Gastrocnemius medialis (tissue), 4 donors: ENCODE measurements at regions not wholly inside any gene's neighbourhood (a gene's known extent, or its start where the extent isn't known, plus 50 kb on each side); places are given as distances from the start of the nearest gene placed in this dataset.
A peak's percentile ranks its signal among the peaks of the same experiment; 100 is the strongest.

Experiments used
- ATAC-seq, 2 donors: fragments of 150-250 bp; one replicate each; pipeline ENCODE4 v1.9.1; 2016
- DNase-seq, 2 donors: peaks; one replicate each; pipeline ENCODE4 v3.0.0-alpha.2; 2019
- H3K27ac ChIP-seq, 4 donors: fragments of 200-600 bp; sonication (generic); 1 replicate in 1 of 4; 2 replicates in 3 of 4; pipeline ENCODE4 v1.5.1; 2016 to 2018; ENCODE audit warnings: mild to moderate bottlenecking in 2 of 4, moderate library complexity in 1 of 4
- H3K27me3 ChIP-seq, 3 donors: fragments of 200-600 bp; sonication (generic) in 2 of 3; 1 replicate in 1 of 3; 2 replicates in 2 of 3; pipeline versions ENCODE4 v1.5.1 to v1.6.0; 2016 to 2019; ENCODE audit warnings: mild to moderate bottlenecking in 1 of 3, moderate library complexity in 1 of 3
- H3K36me3 ChIP-seq, 2 donors: fragments of 200-600 bp; sonication (generic) in 1 of 2; one replicate each; pipeline ENCODE4 v1.5.1; 2017 to 2018
- H3K4me1 ChIP-seq, 2 donors: fragments of 200-600 bp; sonication (generic) in 1 of 2; one replicate each; pipeline ENCODE4 v1.5.1; 2016 to 2017; ENCODE audit warnings: mild to moderate bottlenecking in 2 of 2
- H3K4me3 ChIP-seq, 4 donors: fragments of 200-600 bp; sonication (generic) in 3 of 4; 1 replicate in 1 of 4; 2 replicates in 3 of 4; pipeline ENCODE4 v1.5.1; 2016 to 2019; ENCODE audit warnings: mild to moderate bottlenecking in 2 of 4
- H3K9me3 ChIP-seq, 3 donors: fragments of 200-600 bp; sonication (generic) in 2 of 3; 1 replicate in 1 of 3; 2 replicates in 2 of 3; pipeline ENCODE4 v1.5.1; 2016 to 2019
- POLR2A ChIP-seq, 2 donors: fragments of 450-650 bp; IDR thresholded peaks; one replicate each; pipeline ENCODE4 v1.6.1; 2017; ENCODE audit warnings: antibody characterized with exemption in 2 of 2, mild to moderate bottlenecking in 2 of 2, moderate library complexity in 2 of 2
- in situ Hi-C, 4 donors: fragments of 200-750 bp; cut with MboI; loops; one replicate each; pipeline versions ENCODE4 v1.15.0 to v1.8.0; 2017; ENCODE audit warnings: low sequenced_read_pairs in 4 of 4
- intact Hi-C: fragments of 100-400 bp; cut with DNase I; formaldehyde crosslinking; loops from one replicate; pipeline ENCODE4 v1.15.1; 2023; ENCODE audit warnings: low total_unique reads
- TF ChIP-seq, protein P1 (sequence below), 5 experiments: fragments of 450-650 bp in 3 of 5; fragments of 200-600 bp in 2 of 5; sonication (generic) in 2 of 5; IDR thresholded peaks in 4 of 5; conservative IDR thresholded peaks in 1 of 5; 1 replicate in 4 of 5; 2 replicates in 1 of 5; pipeline ENCODE4 v1.5.1; 2016 to 2019; ENCODE audit warnings: antibody characterized with exemption in 5 of 5, mild to moderate bottlenecking in 3 of 5, moderate library complexity in 3 of 5

DNA sequence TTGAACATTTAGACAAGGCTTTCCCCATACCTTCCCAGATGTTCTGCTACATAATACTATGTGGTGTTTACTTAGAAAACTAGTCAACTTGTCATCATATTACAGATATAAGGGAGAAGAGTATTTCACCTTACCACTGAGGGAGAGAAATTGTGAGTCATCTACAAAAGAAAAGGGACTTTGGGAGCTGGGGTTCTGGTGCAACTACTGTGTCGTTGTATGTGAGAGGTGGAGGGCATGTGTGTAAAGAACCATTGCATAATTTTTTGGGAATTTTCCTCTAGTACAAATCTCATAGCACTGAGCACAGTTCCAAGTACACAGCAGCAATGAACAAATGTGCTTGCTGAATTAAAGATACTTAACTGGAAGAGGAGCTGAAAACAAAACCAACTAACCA is 665.6 kb downstream of the DHX35 start:
- DNase-seq: no peak
- Histone ChIP-seq H3K9me3 (no peaks in the 10 kb centered on the region), H3K27ac (no peak overlapping the region), H3K4me1 (no peaks in the 10 kb centered on the region), H3K4me3 (no peak overlapping the region), H3K36me3 (no peaks in the 10 kb centered on the region), H3K27me3 (no peaks in the 10 kb centered on the region)
- in situ Hi-C loops (no loop called here), intact Hi-C loops (no loop called here)
- peak; percentile 36 to 47 for ATAC-seq
- TF ChIP-seq POLR2A (IDR thresholded peaks at IDR 0.05): no peak
- TF ChIP-seq, protein P1, sequence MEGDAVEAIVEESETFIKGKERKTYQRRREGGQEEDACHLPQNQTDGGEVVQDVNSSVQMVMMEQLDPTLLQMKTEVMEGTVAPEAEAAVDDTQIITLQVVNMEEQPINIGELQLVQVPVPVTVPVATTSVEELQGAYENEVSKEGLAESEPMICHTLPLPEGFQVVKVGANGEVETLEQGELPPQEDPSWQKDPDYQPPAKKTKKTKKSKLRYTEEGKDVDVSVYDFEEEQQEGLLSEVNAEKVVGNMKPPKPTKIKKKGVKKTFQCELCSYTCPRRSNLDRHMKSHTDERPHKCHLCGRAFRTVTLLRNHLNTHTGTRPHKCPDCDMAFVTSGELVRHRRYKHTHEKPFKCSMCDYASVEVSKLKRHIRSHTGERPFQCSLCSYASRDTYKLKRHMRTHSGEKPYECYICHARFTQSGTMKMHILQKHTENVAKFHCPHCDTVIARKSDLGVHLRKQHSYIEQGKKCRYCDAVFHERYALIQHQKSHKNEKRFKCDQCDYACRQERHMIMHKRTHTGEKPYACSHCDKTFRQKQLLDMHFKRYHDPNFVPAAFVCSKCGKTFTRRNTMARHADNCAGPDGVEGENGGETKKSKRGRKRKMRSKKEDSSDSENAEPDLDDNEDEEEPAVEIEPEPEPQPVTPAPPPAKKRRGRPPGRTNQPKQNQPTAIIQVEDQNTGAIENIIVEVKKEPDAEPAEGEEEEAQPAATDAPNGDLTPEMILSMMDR (IDR thresholded peaks at IDR 0.05 in 4 of 5, conservative IDR thresholded peaks at IDR 0.05 in 1 of 5): no peak

DNA sequence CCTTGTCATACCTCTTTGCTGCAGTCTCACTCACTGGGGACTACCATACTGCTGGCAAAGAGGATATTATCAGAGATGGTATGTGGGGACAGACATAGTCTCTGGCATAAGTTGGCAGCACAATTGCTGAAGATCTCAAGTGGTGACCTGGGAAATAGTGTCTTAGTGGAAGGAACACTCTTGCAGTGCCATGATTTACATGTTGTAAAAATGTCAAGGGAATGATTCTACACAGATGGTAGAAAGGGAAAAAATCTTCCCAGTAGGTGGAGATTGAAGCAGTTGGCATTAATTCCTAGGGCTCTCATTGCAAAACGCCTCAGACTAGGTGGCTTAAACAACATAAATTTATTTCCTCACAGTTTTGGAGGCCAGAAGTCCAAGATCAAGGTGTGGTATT is 662.2 kb downstream of the DHX35 start:
- no peaks in the 10 kb centered on the region for H3K36me3 ChIP-seq

DNA sequence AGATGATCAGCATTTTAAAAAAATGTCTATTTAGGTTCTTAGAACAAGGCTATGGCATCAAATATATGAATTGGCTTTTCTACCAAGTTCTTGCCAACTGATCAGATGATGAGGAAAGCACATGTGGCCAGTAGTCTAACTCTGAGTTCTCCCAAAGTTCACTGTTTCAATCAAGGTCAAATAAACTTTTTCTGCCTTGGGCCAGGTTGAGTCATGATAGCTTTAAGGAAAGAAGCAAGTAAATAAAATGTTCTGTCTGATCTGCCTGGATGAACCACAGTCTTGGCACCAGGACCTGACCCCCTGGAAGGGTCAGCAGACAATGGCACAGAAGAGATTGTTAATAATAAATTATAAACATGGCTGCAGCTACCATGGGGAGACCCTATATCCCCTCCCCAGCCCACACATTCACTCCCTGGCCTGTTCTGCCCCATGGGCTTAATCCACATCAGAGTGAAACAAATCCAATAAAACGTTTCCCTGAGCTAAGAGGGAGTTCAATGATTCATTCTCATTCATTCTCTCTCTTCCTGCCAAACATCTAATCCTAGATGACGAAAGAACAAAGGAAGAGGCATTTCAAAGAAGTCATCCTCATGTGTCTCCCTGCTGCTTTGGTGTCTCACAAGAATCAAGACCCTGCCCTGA is 661.6 kb downstream of the DHX35 start:
- peak; percentile 66 to 69 for ATAC-seq
- Histone ChIP-seq H3K4me1 (no peaks in the 10 kb centered on the region), H3K4me3 (no peak overlapping the region), H3K27ac (peak overlapping the region in 2 of 4 donors; percentile 7 to 21), H3K36me3 (no peaks in the 10 kb centered on the region), H3K27me3 (no peaks in the 10 kb centered on the region), H3K9me3 (no peaks in the 10 kb centered on the region)
- intact Hi-C loops: no loop called here
- in situ Hi-C loops: no loop called here
- peak in 1 of 2 donors; percentile 14 for DNase-seq
- TF ChIP-seq, protein P1 (IDR thresholded peaks at IDR 0.05 in 4 of 5, conservative IDR thresholded peaks at IDR 0.05 in 1 of 5): no peak
- no peak for TF ChIP-seq POLR2A (IDR thresholded peaks at IDR 0.05)

More for the DNA sequence above, 662.2 kb downstream of the DHX35 start:
- no peak overlapping the region for H3K27ac ChIP-seq
- TF ChIP-seq POLR2A (IDR thresholded peaks at IDR 0.05): no peak
- TF ChIP-seq, protein P1 (IDR thresholded peaks at IDR 0.05 in 4 of 5, conservative IDR thresholded peaks at IDR 0.05 in 1 of 5): no peak
- H3K9me3 ChIP-seq: no peaks in the 10 kb centered on the region
- H3K4me3 ChIP-seq: no peak overlapping the region
- in situ Hi-C loops: no loop called here
- no peaks in the 10 kb centered on the region for H3K27me3 ChIP-seq
- H3K4me1 ChIP-seq: no peaks in the 10 kb centered on the region
- DNase-seq (no peak), ATAC-seq (no peak)
- intact Hi-C loops: no loop called here

DNA sequence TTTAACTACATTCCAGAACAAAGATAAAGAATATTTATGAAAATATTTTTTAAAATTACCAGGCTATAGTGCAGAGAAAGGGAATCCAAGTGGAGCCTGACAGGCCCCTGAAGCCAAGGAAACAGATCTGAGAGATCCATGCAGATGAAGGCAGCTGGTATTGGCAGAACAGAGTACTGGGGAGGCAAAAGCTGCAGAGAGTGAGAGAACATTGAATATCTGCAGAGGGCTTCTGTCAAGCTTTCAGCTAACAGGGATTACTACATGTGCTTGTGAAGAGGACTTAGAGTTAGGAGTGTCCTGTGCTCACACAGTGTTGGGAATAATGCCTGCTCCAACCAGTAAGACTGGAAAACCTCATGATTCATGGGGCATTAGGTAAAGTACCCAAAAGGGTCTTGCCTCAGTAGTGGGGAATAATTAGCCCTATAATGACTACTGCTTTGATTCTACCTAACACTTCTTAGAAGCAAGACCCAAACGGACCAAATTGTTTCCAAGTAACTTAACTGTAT is 657.2 kb downstream of the DHX35 start:
- Histone ChIP-seq H3K9me3 (no peaks in the 10 kb centered on the region), H3K4me1 (no peaks in the 10 kb centered on the region), H3K27ac (no peak overlapping the region), H3K27me3 (no peaks in the 10 kb centered on the region), H3K36me3 (no peaks in the 10 kb centered on the region), H3K4me3 (no peak overlapping the region)
- ATAC-seq: no peak
- TF ChIP-seq, protein P1 (IDR thresholded peaks at IDR 0.05 in 4 of 5, conservative IDR thresholded peaks at IDR 0.05 in 1 of 5): no peak
- no peak for TF ChIP-seq POLR2A (IDR thresholded peaks at IDR 0.05)
- in situ Hi-C loops: no loop called here
- intact Hi-C loops: no loop called here
- DNase-seq: no peak
